PFSK-1 (cell line): ENCODE measurements at regions not wholly inside any gene's neighbourhood (a gene's known extent, or its start where the extent isn't known, plus 50 kb on each side); places are given as distances from the start of the nearest gene placed in this dataset.

ENCODE experiments used
- FOXP2 ChIP-seq: optimal IDR thresholded peaks from 2 replicates; pipeline ENCODE3; 2011; ENCODE audit warnings: borderline replicate concordance, control low read depth, inconsistent platforms; ENCODE audit not compliant: insufficient read depth; ENCODE audit errors: extremely low read length, extremely low read depth
- POLR2AphosphoS5 ChIP-seq: IDR thresholded peaks from 2 replicates; pipeline ENCODE4 v1.6.1; 2012; ENCODE audit warnings: low read depth, mild to moderate bottlenecking, control low read depth, low read length, moderate library complexity
- REST ChIP-seq, 2 experiments: IDR thresholded peaks; 2 replicates each; pipeline versions ENCODE4 v1.6.1 to v1.8.0; 2011 to 2012; ENCODE audit warnings: low read depth in 2 of 2, low read length in 2 of 2, control low read depth in 1 of 2, inconsistent platforms in 1 of 2, mild to moderate bottlenecking in 1 of 2, moderate library complexity in 1 of 2; ENCODE audit not compliant: insufficient read depth in 1 of 2
- SIN3A ChIP-seq: IDR thresholded peaks from 2 replicates; pipeline ENCODE4 v1.6.1; 2012; ENCODE audit warnings: mild to moderate bottlenecking, low read length, moderate library complexity, borderline replicate concordance; ENCODE audit not compliant: insufficient read depth
- TAF1 ChIP-seq: IDR thresholded peaks from 2 replicates; pipeline ENCODE4 v1.6.1; 2012; ENCODE audit warnings: low read length, control low read depth, borderline replicate concordance; ENCODE audit not compliant: insufficient read depth

GRCh38 chr9:93807166-93808074 is 147.7 kb downstream of the BARX1 start:
- TF ChIP-seq SIN3A (no peak), REST (IDR thresholded peaks at IDR 0.05; ENCODE audit: insufficient read depth in 1 of 2, low read depth in 2 of 2, low read length in 2 of 2) (no peak), TAF1 (no peak), POLR2AphosphoS5 (no peak), FOXP2 (no peak)

- TF ChIP-seq POLR2AphosphoS5 (no peak), REST (IDR thresholded peaks at IDR 0.05; ENCODE audit: insufficient read depth in 1 of 2, low read depth in 2 of 2, low read length in 2 of 2) (no peak), SIN3A (no peak), FOXP2 (no peak), TAF1 (no peak)
Observed at GRCh38 chr9:93801581-93802284, 153.4 kb downstream of the BARX1 start.

- TF ChIP-seq POLR2AphosphoS5 (no peak), FOXP2 (no peak), REST (IDR thresholded peaks at IDR 0.05; ENCODE audit: insufficient read depth in 1 of 2, low read depth in 2 of 2, low read length in 2 of 2) (no peak), TAF1 (no peak), SIN3A (no peak)
Observed at GRCh38 chr9:93801120-93801519, 154.0 kb downstream of the BARX1 start.

GRCh38 chr9:93792358-93792757 is 162.8 kb downstream of the BARX1 start:
- no peak for TF ChIP-seq REST (IDR thresholded peaks at IDR 0.05; ENCODE audit: insufficient read depth in 1 of 2, low read depth in 2 of 2, low read length in 2 of 2)
- TF ChIP-seq TAF1, result no peak
- TF ChIP-seq SIN3A, result no peak
- no peak for TF ChIP-seq POLR2AphosphoS5
- TF ChIP-seq FOXP2, result no peak
